Spleen (tissue), 7 donors: ENCODE measurements at regions not wholly inside any gene's neighbourhood (a gene's known extent, or its start where the extent isn't known, plus 50 kb on each side); places are given as distances from the start of the nearest gene placed in this dataset.

Experiments used
- POLR2A ChIP-seq, 3 donors: fragments of 450-650 bp; IDR thresholded peaks; one replicate each; pipeline ENCODE4 v1.5.1; 2017; ENCODE audit warnings: antibody characterized with exemption in 3 of 3, mild to moderate bottlenecking in 1 of 3
- POLR2AphosphoS5 ChIP-seq, 3 donors: sonication (generic); formaldehyde crosslinking; IDR thresholded peaks; one replicate each; pipeline ENCODE4 v1.5.1; 2017; ENCODE audit warnings: antibody characterized with exemption in 3 of 3
- TF ChIP-seq, protein P1 (sequence below), 11 experiments: fragments of 200-600 bp in 7 of 11; fragments of 450-650 bp in 4 of 11; sonication (generic) in 4 of 11; IDR thresholded peaks in 8 of 11; conservative IDR thresholded peaks in 3 of 11; 1 replicate in 7 of 11; 2 replicates in 4 of 11; pipeline versions ENCODE4 v1.4.0 to v1.8.0; 2016 to 2021; ENCODE audit warnings: antibody characterized with exemption in 11 of 11, inconsistent platforms in 4 of 11, mild to moderate bottlenecking in 1 of 11
- donor health status: DM: no; HTN: no; CAD: no; lungs with moderate emphysema.
- donor health status: DM: no; HTN: no; CAD: no.
- donor health status: DM: no; HTN: no; CAD: no.

DNA sequence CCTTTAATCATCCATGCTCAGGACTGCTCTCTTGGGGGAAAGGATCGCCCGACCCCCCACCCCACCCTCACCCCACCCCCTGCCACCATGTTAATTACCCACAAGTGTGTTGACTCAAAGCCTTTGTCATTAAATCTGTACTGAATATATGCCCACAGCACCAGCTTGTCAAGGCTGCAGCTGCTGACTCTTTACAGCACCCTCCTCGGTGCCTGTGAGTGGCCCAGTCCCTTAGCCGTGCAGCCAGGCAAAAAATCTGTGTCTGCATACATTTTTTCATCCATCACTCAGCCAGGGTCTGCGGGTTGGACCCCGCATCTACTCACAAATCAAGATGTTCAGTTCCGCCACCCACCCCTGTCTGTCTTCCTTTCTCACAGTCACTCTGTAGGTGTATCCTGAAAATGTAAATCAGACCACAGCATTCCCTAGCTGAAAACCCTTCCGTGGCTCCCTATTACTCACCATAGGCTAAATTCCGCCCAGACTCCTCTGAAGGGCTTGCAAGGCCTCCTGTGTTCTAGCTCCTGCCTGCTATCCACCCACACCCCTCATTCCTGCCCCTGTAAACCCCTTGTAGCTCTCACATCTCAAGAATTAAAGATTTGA is 53.7 kb upstream of the KCNIP1 start:
- TF ChIP-seq POLR2A (IDR thresholded peaks at IDR 0.05) = no peak
- TF ChIP-seq, protein P1, sequence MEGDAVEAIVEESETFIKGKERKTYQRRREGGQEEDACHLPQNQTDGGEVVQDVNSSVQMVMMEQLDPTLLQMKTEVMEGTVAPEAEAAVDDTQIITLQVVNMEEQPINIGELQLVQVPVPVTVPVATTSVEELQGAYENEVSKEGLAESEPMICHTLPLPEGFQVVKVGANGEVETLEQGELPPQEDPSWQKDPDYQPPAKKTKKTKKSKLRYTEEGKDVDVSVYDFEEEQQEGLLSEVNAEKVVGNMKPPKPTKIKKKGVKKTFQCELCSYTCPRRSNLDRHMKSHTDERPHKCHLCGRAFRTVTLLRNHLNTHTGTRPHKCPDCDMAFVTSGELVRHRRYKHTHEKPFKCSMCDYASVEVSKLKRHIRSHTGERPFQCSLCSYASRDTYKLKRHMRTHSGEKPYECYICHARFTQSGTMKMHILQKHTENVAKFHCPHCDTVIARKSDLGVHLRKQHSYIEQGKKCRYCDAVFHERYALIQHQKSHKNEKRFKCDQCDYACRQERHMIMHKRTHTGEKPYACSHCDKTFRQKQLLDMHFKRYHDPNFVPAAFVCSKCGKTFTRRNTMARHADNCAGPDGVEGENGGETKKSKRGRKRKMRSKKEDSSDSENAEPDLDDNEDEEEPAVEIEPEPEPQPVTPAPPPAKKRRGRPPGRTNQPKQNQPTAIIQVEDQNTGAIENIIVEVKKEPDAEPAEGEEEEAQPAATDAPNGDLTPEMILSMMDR (IDR thresholded peaks at IDR 0.05 in 8 of 11, conservative IDR thresholded peaks at IDR 0.05 in 3 of 11) = no peak
- TF ChIP-seq POLR2AphosphoS5 (IDR thresholded peaks at IDR 0.05) = no peak
